CD4-positive, CD25-positive, alpha-beta regulatory T cell (primary cell): ENCODE measurements at regions not wholly inside any gene's neighbourhood (a gene's known extent, or its start where the extent isn't known, plus 50 kb on each side); places are given as distances from the start of the nearest gene placed in this dataset.
"Not testable (repeated sequence)": the region's sequence is repeated elsewhere in the genome, so short reads cannot be mapped to it uniquely, and the experiment has no call there.

ENCODE experiments used
- ATAC-seq, 2 donors: fragments of 150-1000 bp; cut with Tn5 transposase; one replicate each; pipeline ENCODE4 v1.10.0; 2021; ENCODE audit warnings: low read depth in 2 of 2, moderate number of reproducible peaks in 2 of 2, moderate library complexity in 1 of 2
- DNase-seq, 3 donors: peaks; one replicate each; pipeline versions ENCODE4 v3.0.0 to v3.0.0-alpha.2; 2012 to 2022; ENCODE audit warnings: mixed read lengths in 1 of 3
- H3K27ac ChIP-seq: one replicate; pipeline ENCODE4 v1.7.0; 2013; ENCODE audit warnings: mild to moderate bottlenecking, low read length; ENCODE audit not compliant: insufficient read depth, poor library complexity, severe bottlenecking
- H3K27me3 ChIP-seq: one replicate; pipeline ENCODE4 v1.7.0; 2013; ENCODE audit warnings: low read length; ENCODE audit not compliant: control insufficient read depth, insufficient read depth
- H3K36me3 ChIP-seq: one replicate; pipeline ENCODE4 v1.7.0; 2013; ENCODE audit warnings: mild to moderate bottlenecking, low read length, moderate library complexity; ENCODE audit not compliant: control insufficient read depth, insufficient read depth
- H3K4me1 ChIP-seq: 2 replicates; pipeline ENCODE4 v1.7.0; 2013; ENCODE audit warnings: mild to moderate bottlenecking, low read length; ENCODE audit not compliant: insufficient read depth, control insufficient read depth, poor library complexity, severe bottlenecking
- H3K4me3 ChIP-seq: one replicate; pipeline ENCODE4 v1.7.0; 2013; ENCODE audit warnings: low read depth, mild to moderate bottlenecking, low read length, moderate library complexity
- H3K9me3 ChIP-seq, 2 experiments: 1 replicate in 1 of 2; 2 replicates in 1 of 2; pipeline ENCODE4 v1.7.0; 2013; ENCODE audit warnings: low read length in 2 of 2, mild to moderate bottlenecking in 1 of 2, moderate library complexity in 1 of 2; ENCODE audit not compliant: control insufficient read depth in 2 of 2
- H3K27ac Mint-ChIP-seq, 3 donors: one replicate each; pipeline ENCODE4 v1.8.0; 2020 to 2022; ENCODE audit warnings: mild to moderate bottlenecking in 3 of 3, mixed read lengths in 3 of 3, moderate library complexity in 2 of 3
- H3K27me3 Mint-ChIP-seq: one replicate; pipeline ENCODE4 v1.8.0; 2022; ENCODE audit warnings: mild to moderate bottlenecking, mixed read lengths
- H3K36me3 Mint-ChIP-seq: one replicate; pipeline ENCODE4 v1.8.0; 2020; ENCODE audit warnings: mixed read lengths
- H3K4me1 Mint-ChIP-seq, 4 donors: one replicate each; pipeline ENCODE4 v1.8.0; 2020 to 2022; ENCODE audit warnings: mixed read lengths in 4 of 4, mild to moderate bottlenecking in 1 of 4
- H3K4me3 Mint-ChIP-seq, 4 donors: one replicate each; pipeline ENCODE4 v1.8.0; 2020 to 2022; ENCODE audit warnings: mild to moderate bottlenecking in 4 of 4, mixed read lengths in 4 of 4, moderate library complexity in 3 of 4
- H3K9me3 Mint-ChIP-seq, 7 donors: one replicate each; pipeline ENCODE4 v1.8.0; 2020 to 2022; ENCODE audit warnings: mixed read lengths in 7 of 7, mild to moderate bottlenecking in 3 of 7, moderate library complexity in 2 of 7

GRCh38 chr16:29348123-29348690 is 58.3 kb downstream of the NPIPB11 start:
- not testable (repeated sequence) for H3K36me3 ChIP-seq

GRCh38 chr16:29346796-29347580 is 59.5 kb downstream of the NPIPB11 start:
- not testable (repeated sequence) for ATAC-seq, H3K27me3 Mint-ChIP-seq, H3K4me1 Mint-ChIP-seq, H3K27ac Mint-ChIP-seq, H3K27me3 ChIP-seq, DNase-seq, H3K4me1 ChIP-seq, H3K4me3 Mint-ChIP-seq, H3K27ac ChIP-seq, H3K9me3 ChIP-seq, H3K4me3 ChIP-seq, H3K9me3 Mint-ChIP-seq, H3K36me3 ChIP-seq
- H3K36me3 Mint-ChIP-seq, result peaks cover 13% of the 10 kb centered on the region

More at GRCh38 chr16:29348123-29348690, 58.3 kb downstream of the NPIPB11 start:
- not testable (repeated sequence) for DNase-seq, H3K4me1 Mint-ChIP-seq, ATAC-seq, H3K9me3 Mint-ChIP-seq, H3K27ac ChIP-seq, H3K36me3 Mint-ChIP-seq, H3K27me3 Mint-ChIP-seq, H3K4me3 ChIP-seq, H3K4me1 ChIP-seq, H3K27ac Mint-ChIP-seq, H3K27me3 ChIP-seq, H3K4me3 Mint-ChIP-seq, H3K9me3 ChIP-seq

DNA sequence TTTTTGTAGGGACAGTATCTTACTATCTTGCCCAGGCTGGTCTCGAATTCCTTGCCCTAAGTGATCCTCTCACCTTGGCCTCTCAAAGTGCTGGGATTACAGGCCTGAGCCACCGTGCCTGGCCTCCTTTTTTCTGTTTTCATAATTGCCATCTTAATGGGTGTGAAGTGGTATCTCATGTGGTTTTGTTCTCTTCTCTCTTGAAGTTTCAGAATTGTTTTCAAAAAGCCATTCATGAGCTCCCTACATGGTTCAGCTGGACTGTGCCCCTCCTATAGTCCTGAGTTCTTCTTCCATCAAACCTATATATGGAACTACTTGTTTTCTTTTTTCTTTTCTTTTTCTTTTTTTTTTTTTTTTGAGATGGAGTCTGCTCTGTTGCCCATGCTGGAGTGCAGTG is 60.3 kb downstream of the NPIPB11 start:
- H3K4me1 Mint-ChIP-seq, H3K36me3 ChIP-seq, H3K27me3 ChIP-seq, H3K4me3 ChIP-seq, DNase-seq, H3K9me3 ChIP-seq, H3K27ac Mint-ChIP-seq, H3K4me3 Mint-ChIP-seq, H3K27ac ChIP-seq, H3K9me3 Mint-ChIP-seq, H3K4me1 ChIP-seq, H3K27me3 Mint-ChIP-seq, ATAC-seq: not testable (repeated sequence)
- H3K36me3 Mint-ChIP-seq, result peaks cover 13% of the 10 kb centered on the region

- H3K27ac Mint-ChIP-seq, H3K27ac ChIP-seq, H3K4me1 Mint-ChIP-seq, ATAC-seq, H3K27me3 Mint-ChIP-seq, H3K4me3 ChIP-seq, DNase-seq, H3K27me3 ChIP-seq, H3K4me1 ChIP-seq, H3K9me3 Mint-ChIP-seq, H3K36me3 ChIP-seq, H3K4me3 Mint-ChIP-seq, H3K9me3 ChIP-seq: not testable (repeated sequence)
- H3K36me3 Mint-ChIP-seq, result peaks cover 13% of the 10 kb centered on the region
Observed at GRCh38 chr16:29342937-29343336, 63.6 kb downstream of the NPIPB11 start.

- not testable (repeated sequence) for H3K36me3 ChIP-seq, DNase-seq, H3K4me1 ChIP-seq, H3K27me3 ChIP-seq, H3K9me3 Mint-ChIP-seq, H3K27me3 Mint-ChIP-seq, H3K27ac ChIP-seq, H3K4me3 ChIP-seq, ATAC-seq, H3K4me1 Mint-ChIP-seq, H3K27ac Mint-ChIP-seq, H3K4me3 Mint-ChIP-seq, H3K9me3 ChIP-seq
- peaks cover 13% of the 10 kb centered on the region for H3K36me3 Mint-ChIP-seq
Observed at GRCh38 chr16:29340779-29341438, 65.6 kb downstream of the NPIPB11 start.

- H3K4me3 ChIP-seq, H3K36me3 ChIP-seq, ATAC-seq, H3K27me3 ChIP-seq, H3K4me1 Mint-ChIP-seq, DNase-seq, H3K4me1 ChIP-seq, H3K27me3 Mint-ChIP-seq, H3K9me3 ChIP-seq, H3K27ac ChIP-seq, H3K27ac Mint-ChIP-seq, H3K4me3 Mint-ChIP-seq, H3K9me3 Mint-ChIP-seq: not testable (repeated sequence)
- H3K36me3 Mint-ChIP-seq, result peaks cover 13% of the 10 kb centered on the region
Observed at GRCh38 chr16:29340235-29340634, 66.3 kb downstream of the NPIPB11 start.

GRCh38 chr16:29338821-29339700 is 67.5 kb downstream of the NPIPB11 start:
- DNase-seq, H3K4me3 Mint-ChIP-seq, H3K36me3 ChIP-seq, H3K27me3 ChIP-seq, H3K4me1 Mint-ChIP-seq, H3K27ac ChIP-seq, H3K4me3 ChIP-seq, H3K27me3 Mint-ChIP-seq, H3K9me3 Mint-ChIP-seq, H3K4me1 ChIP-seq, H3K9me3 ChIP-seq: not testable (repeated sequence)
- H3K27ac Mint-ChIP-seq, result peak overlapping the region in 1 of 3 donors; percentile 32
- H3K36me3 Mint-ChIP-seq, result peaks cover 12% of the 10 kb centered on the region
- peak; percentile 33 to 52 for ATAC-seq
